ENCODE measurements at regions not wholly inside any gene's neighbourhood (a gene's known extent, or its start where the extent isn't known, plus 50 kb on each side); places are given as distances from the start of the nearest gene placed in this dataset.

GRCh38 chr5:23677996-23678395, 170.6 kb downstream of the PRDM9 start:
- Histone ChIP-seq H3K9ac (ENCODE audit: low read length) (no peak overlapping the region), H3K9me2 (replicated peaks; ENCODE audit: insufficient read depth, low read length) (no peaks in the 10 kb centered on the region), H3K27me3 (replicated peaks; ENCODE audit: insufficient read depth, low read length) (no peaks in the 10 kb centered on the region), H3K4me3 (ENCODE audit: low read length) (no peak overlapping the region), H3K9me3 (replicated peaks; ENCODE audit: insufficient read depth, low read length) (no peaks in the 10 kb centered on the region), H3K36me3 (replicated peaks; ENCODE audit: insufficient read depth, low read length) (no peaks in the 10 kb centered on the region), H3K79me2 (ENCODE audit: low read length) (no peaks in the 10 kb centered on the region), H4K20me1 (ENCODE audit: insufficient read depth, low read length) (no peaks in the 10 kb centered on the region), H3K4me2 (ENCODE audit: low read depth, low read length) (no peak overlapping the region), H3F3A (ENCODE audit: insufficient read depth, low read length) (no peaks in the 10 kb centered on the region), H2AFZ (ENCODE audit: low read length) (no peak overlapping the region), H3K4me1 (ENCODE audit: low read length) (0 out of 2 replicates have a peak, but pooled peaks cover 4% of the 10 kb centered on the region), H3K27ac (ENCODE audit: low read length) (no peak overlapping the region)
- TF ChIP-seq EZH2phosphoT487 (IDR thresholded peaks at IDR 0.05; ENCODE audit: low read length), result no peak
- TF ChIP-seq CTCF (IDR thresholded peaks at IDR 0.05; ENCODE audit: low read length), result no peak
- no peak for TF ChIP-seq EZH2 (optimal IDR thresholded peaks at IDR 0.05; ENCODE audit: low read depth, low read length)
- no peak for DNase-seq

GRCh38 chr5:23684103-23684502, 176.7 kb downstream of the PRDM9 start:
- no peak overlapping the region for H3K9ac ChIP-seq (ENCODE audit: low read length)
- no peak overlapping the region for H2AFZ ChIP-seq (ENCODE audit: low read length)
- no peak for TF ChIP-seq EZH2phosphoT487 (IDR thresholded peaks at IDR 0.05; ENCODE audit: low read length)
- TF ChIP-seq EZH2 (optimal IDR thresholded peaks at IDR 0.05; ENCODE audit: low read depth, low read length), result no peak
- no peak for TF ChIP-seq CTCF (IDR thresholded peaks at IDR 0.05; ENCODE audit: low read length)
- no peak for DNase-seq
- no peaks in the 10 kb centered on the region for H3K36me3 ChIP-seq (replicated peaks; ENCODE audit: insufficient read depth, low read length)
- no peak overlapping the region for H3K4me2 ChIP-seq (ENCODE audit: low read depth, low read length)
- no peaks in the 10 kb centered on the region for H3K27me3 ChIP-seq (replicated peaks; ENCODE audit: insufficient read depth, low read length)
- no peaks in the 10 kb centered on the region for H4K20me1 ChIP-seq (ENCODE audit: insufficient read depth, low read length)
- H3K4me1 ChIP-seq (ENCODE audit: low read length), result no peaks in the 10 kb centered on the region
- H3K79me2 ChIP-seq (ENCODE audit: low read length), result no peaks in the 10 kb centered on the region
- no peaks in the 10 kb centered on the region for H3F3A ChIP-seq (ENCODE audit: insufficient read depth, low read length)
- H3K27ac ChIP-seq (ENCODE audit: low read length), result no peak overlapping the region
- no peaks in the 10 kb centered on the region for H3K9me2 ChIP-seq (replicated peaks; ENCODE audit: insufficient read depth, low read length)
- H3K9me3 ChIP-seq (replicated peaks; ENCODE audit: insufficient read depth, low read length), result no peaks in the 10 kb centered on the region
- no peak overlapping the region for H3K4me3 ChIP-seq (ENCODE audit: low read length)

DNA sequence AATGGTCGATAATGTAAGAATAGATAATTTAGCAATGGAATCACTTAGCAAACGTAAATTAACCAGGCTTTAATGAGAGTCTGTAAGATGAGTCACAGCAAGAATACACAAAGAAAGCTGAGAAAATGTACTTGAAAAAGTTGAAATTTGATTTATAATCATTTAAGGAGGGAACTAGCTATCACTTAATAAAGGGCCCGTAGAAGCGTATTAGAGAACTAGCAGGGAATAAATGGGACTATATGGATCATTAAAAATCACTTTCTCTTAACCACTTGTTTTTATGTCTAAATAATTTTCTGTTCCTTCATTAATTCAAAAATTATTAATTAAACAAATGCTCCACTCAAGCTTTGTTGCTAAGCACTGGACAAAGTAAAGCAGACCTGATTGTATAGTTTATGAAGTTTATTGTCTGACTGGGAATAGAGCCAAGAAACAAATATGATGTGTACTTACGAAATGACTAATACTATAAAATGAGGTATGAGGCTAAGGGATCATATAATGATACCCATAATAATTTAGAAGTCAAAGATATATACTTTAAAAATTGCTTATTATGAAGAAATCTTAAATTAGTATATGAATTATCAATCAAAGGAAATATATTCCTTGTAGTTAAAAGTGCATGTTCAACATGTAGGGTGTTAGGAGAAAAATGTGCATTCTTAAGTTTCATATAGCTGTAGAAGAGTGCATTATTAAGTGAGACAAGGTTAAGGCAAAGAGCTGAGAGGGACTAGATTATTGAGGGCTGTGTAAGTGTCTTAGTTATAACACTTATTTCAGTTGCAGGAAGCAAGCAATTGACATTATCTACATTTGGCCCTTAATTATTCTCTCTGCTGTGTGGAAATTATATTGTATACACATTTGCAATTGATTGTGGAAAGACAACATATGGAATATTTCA, 196.8 kb downstream of the PRDM9 start:
- H4K20me1 ChIP-seq (ENCODE audit: insufficient read depth, low read length), result no peaks in the 10 kb centered on the region
- H3K27me3 ChIP-seq (replicated peaks; ENCODE audit: insufficient read depth, low read length), result no peaks in the 10 kb centered on the region
- no peaks in the 10 kb centered on the region for H3K4me1 ChIP-seq (ENCODE audit: low read length)
- H3K9me3 ChIP-seq (replicated peaks; ENCODE audit: insufficient read depth, low read length), result no peaks in the 10 kb centered on the region
- H3K4me2 ChIP-seq (ENCODE audit: low read depth, low read length), result no peak overlapping the region
- H3K4me3 ChIP-seq (ENCODE audit: low read length), result no peak overlapping the region
- H2AFZ ChIP-seq (ENCODE audit: low read length), result no peak overlapping the region
- H3F3A ChIP-seq (ENCODE audit: insufficient read depth, low read length), result no peaks in the 10 kb centered on the region
- TF ChIP-seq CTCF (IDR thresholded peaks at IDR 0.05; ENCODE audit: low read length) (no peak), EZH2 (optimal IDR thresholded peaks at IDR 0.05; ENCODE audit: low read depth, low read length) (no peak), EZH2phosphoT487 (IDR thresholded peaks at IDR 0.05; ENCODE audit: low read length) (no peak)
- no peak overlapping the region for H3K9ac ChIP-seq (ENCODE audit: low read length)
- H3K36me3 ChIP-seq (replicated peaks; ENCODE audit: insufficient read depth, low read length), result no peaks in the 10 kb centered on the region
- no peaks in the 10 kb centered on the region for H3K79me2 ChIP-seq (ENCODE audit: low read length)
- DNase-seq, result no peak
- H3K9me2 ChIP-seq (replicated peaks; ENCODE audit: insufficient read depth, low read length), result no peaks in the 10 kb centered on the region
- H3K27ac ChIP-seq (ENCODE audit: low read length), result no peak overlapping the region

Measured in MM.1S (cell line).